Upper lobe of left lung (tissue), 6 donors: ENCODE measurements at regions not wholly inside any gene's neighbourhood (a gene's known extent, or its start where the extent isn't known, plus 50 kb on each side); places are given as distances from the start of the nearest gene placed in this dataset.

Experiments used
- ATAC-seq, 2 donors: fragments of 200-7000 bp; cut with Tn5 transposase; one replicate each; pipeline ENCODE4 v1.9.1; 2022; ENCODE audit warnings: mild to moderate bottlenecking in 2 of 2, moderate library complexity in 2 of 2; ENCODE audit not compliant: low FRiP score in 2 of 2
- DNase-seq, 2 donors: peaks; one replicate each; pipeline ENCODE4 v3.0.0-alpha.2; 2019 to 2020
- H3K27ac ChIP-seq, 4 donors: fragments of 200-600 bp; sonication (generic); one replicate each; pipeline ENCODE4 v1.5.1; 2016 to 2019
- H3K27me3 ChIP-seq, 4 donors: fragments of 200-600 bp; sonication (generic); one replicate each; pipeline ENCODE4 v1.5.1; 2017 to 2019
- H3K36me3 ChIP-seq, 4 donors: fragments of 200-600 bp; sonication (generic); one replicate each; pipeline ENCODE4 v1.5.1; 2016 to 2019
- H3K4me1 ChIP-seq, 4 donors: fragments of 200-600 bp; sonication (generic); one replicate each; pipeline ENCODE4 v1.5.1; 2018 to 2019
- H3K4me3 ChIP-seq, 4 donors: fragments of 200-600 bp; sonication (generic); one replicate each; pipeline ENCODE4 v1.5.1; 2017 to 2019; ENCODE audit warnings: mild to moderate bottlenecking in 2 of 4, moderate library complexity in 1 of 4
- H3K9me3 ChIP-seq, 4 donors: fragments of 200-600 bp; sonication (generic); one replicate each; pipeline ENCODE4 v1.5.1; 2018 to 2019
- CTCF ChIP-seq, 6 experiments: fragments of 450-650 bp in 4 of 6; fragments of 200-600 bp in 2 of 6; sonication (generic) in 2 of 6; IDR thresholded peaks; one replicate each; pipeline ENCODE4 v1.5.1; 2016 to 2019; ENCODE audit warnings: antibody characterized with exemption in 6 of 6
- EP300 ChIP-seq, 4 donors: sonication (generic); formaldehyde crosslinking; IDR thresholded peaks; one replicate each; pipeline ENCODE4 v1.5.1; 2017; ENCODE audit warnings: antibody characterized with exemption in 4 of 4, control low read depth in 2 of 4
- POLR2A ChIP-seq, 4 donors: fragments of 450-650 bp; IDR thresholded peaks; one replicate each; pipeline ENCODE4 v1.5.1; 2016 to 2017; ENCODE audit warnings: antibody characterized with exemption in 4 of 4, mild to moderate bottlenecking in 2 of 4
- POLR2AphosphoS5 ChIP-seq, 2 donors: sonication (generic); formaldehyde crosslinking; IDR thresholded peaks; one replicate each; pipeline ENCODE4 v1.5.1; 2017; ENCODE audit warnings: antibody characterized with exemption in 2 of 2
- WGBS, 2 donors: methylation state at CpG; one replicate each; pipeline ENCODE4 v1.1.5; 2017 to 2018; 5-methylcytosine and 5-hydroxymethylcytosine counted together
- donor health status: DM: no; HTN: no; CAD: no; lungs with moderate emphysema.
- donor health status: DM: no; HTN: yes; CAD: no; lungs with severe emphysema.

DNA sequence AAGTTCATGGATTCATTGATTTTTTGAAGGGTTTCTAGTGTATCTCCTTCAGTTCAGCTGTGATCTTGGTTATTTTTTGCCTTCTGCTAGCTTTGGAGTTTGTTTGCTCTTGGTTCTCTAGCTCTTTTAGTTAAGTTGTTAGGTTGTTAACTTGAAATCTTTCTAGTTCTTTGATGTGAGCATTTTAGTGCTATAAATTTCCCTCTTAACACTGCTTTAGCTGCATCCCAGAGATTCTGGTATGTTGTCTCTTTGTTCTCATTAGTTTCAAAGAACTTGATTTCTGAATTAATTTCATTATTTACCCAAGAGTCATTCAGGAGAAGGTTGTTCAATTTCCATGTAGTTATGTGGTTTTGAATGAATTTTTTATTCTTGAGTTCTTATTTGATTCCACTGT is 210.6 kb downstream of the IRS1 start:
- Histone ChIP-seq H3K4me1 (no peaks in the 10 kb centered on the region), H3K36me3 (no peaks in the 10 kb centered on the region), H3K9me3 (peaks cover 0 to 10% (median 4%) of the 10 kb centered on the region in 4 donors), H3K27me3 (no peaks in the 10 kb centered on the region), H3K4me3 (no peak overlapping the region), H3K27ac (no peak overlapping the region)
- DNase-seq (no peak), ATAC-seq (no peak)
- TF ChIP-seq POLR2AphosphoS5 (IDR thresholded peaks at IDR 0.05), result no peak
- no peak for TF ChIP-seq EP300 (IDR thresholded peaks at IDR 0.05)
- no peak for TF ChIP-seq CTCF (IDR thresholded peaks at IDR 0.05)
- TF ChIP-seq POLR2A (IDR thresholded peaks at IDR 0.05), result no peak

- H3K9me3 ChIP-seq, result peaks cover 0 to 10% (median 4%) of the 10 kb centered on the region in 4 donors
- no peaks in the 10 kb centered on the region for H3K36me3 ChIP-seq
- H3K27me3 ChIP-seq, result no peaks in the 10 kb centered on the region
- H3K27ac ChIP-seq, result no peak overlapping the region
- 70 to 81% methylated on average over 1 of the region's 1 CpG for WGBS, 2 donors
- TF ChIP-seq POLR2AphosphoS5 (IDR thresholded peaks at IDR 0.05) (no peak), CTCF (IDR thresholded peaks at IDR 0.05) (no peak), EP300 (IDR thresholded peaks at IDR 0.05) (no peak)
- peaks cover 0 to 5% (median 0%) of the 10 kb centered on the region in 4 donors for H3K4me1 ChIP-seq
- no peak for ATAC-seq
- no peak overlapping the region for H3K4me3 ChIP-seq
- no peak for DNase-seq
These were observed 214.5 kb downstream of the IRS1 start for GRCh38 chr2:226585130-226585561.

DNA sequence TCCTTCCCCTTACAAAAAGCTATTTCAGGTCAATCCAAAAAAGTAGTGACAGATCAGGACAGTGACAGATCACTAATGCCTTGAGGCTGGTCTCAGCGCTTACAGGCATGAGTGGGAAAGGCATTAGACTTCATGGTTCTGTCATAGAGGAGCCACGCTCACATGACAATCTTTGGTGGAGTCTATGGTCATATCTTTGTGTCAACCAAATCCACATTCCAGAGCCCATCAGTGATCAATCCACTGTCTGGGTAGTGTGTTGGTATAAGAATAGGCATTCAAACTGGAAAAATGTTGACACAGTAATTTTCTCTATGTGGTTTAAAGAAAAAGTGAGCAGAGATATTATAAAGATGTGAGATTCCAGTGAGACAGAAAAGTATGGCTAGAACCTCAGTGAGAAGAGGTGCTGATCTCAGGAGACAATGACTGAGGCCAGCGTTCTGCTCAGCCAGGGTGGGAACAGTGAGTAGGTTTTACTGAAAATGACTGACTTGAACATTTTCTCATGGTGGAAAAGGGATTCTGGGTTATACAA is 215.0 kb downstream of the IRS1 start:
- WGBS, 2 donors, result 89 to 95% methylated on average over 3 of the region's 3 CpGs
- TF ChIP-seq EP300 (IDR thresholded peaks at IDR 0.05) (no peak), POLR2AphosphoS5 (IDR thresholded peaks at IDR 0.05) (no peak), POLR2A (IDR thresholded peaks at IDR 0.05) (no peak), CTCF (IDR thresholded peaks at IDR 0.05) (no peak)
- no peak overlapping the region for H3K4me3 ChIP-seq
- peaks cover 0 to 5% (median 0%) of the 10 kb centered on the region in 4 donors for H3K4me1 ChIP-seq
- H3K27me3 ChIP-seq, result no peaks in the 10 kb centered on the region
- no peak for ATAC-seq
- no peak for DNase-seq
- H3K27ac ChIP-seq, result no peak overlapping the region
- no peaks in the 10 kb centered on the region for H3K36me3 ChIP-seq
- peaks cover 0 to 8% (median 4%) of the 10 kb centered on the region in 4 donors for H3K9me3 ChIP-seq

- Histone ChIP-seq H3K9me3 (peaks cover 0 to 5% (median 0%) of the 10 kb centered on the region in 4 donors), H3K27ac (peak overlapping the region in 2 of 4 donors; percentile 41 to 51), H3K4me3 (no peak overlapping the region), H3K27me3 (no peaks in the 10 kb centered on the region), H3K4me1 (peaks cover 0 to 5% (median 0%) of the 10 kb centered on the region in 4 donors), H3K36me3 (no peaks in the 10 kb centered on the region)
- DNase-seq, result no peak
- no peak for TF ChIP-seq EP300 (IDR thresholded peaks at IDR 0.05)
- no peak for TF ChIP-seq POLR2AphosphoS5 (IDR thresholded peaks at IDR 0.05)
- no peak for TF ChIP-seq CTCF (IDR thresholded peaks at IDR 0.05)
- ATAC-seq, result peak; percentile 74 to 85
- WGBS, 2 donors, result 33 to 55% methylated on average over 1 of the region's 1 CpG
These were observed 215.9 kb downstream of the IRS1 start for GRCh38 chr2:226583715-226584114.

DNA sequence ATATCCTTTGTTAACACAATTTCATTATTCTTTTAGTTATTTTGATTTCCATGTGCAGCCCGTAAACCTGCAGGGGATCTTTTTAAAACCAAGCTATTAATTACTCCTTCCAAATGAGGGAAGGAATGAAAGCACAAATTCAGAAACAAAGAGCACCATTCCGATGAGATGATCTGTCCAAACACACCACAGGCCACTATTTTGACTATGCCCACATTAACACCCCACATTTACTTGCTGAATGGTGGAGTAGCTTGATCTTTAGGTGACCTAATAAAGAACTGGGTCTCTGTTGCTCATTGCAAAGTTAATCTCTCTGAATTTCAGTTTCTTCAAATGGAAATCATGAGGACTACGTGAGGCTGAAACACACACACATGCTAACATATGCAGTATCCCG is 218.0 kb downstream of the IRS1 start:
- H3K27ac ChIP-seq, result no peak overlapping the region
- DNase-seq, result no peak
- WGBS, 2 donors, result 72 to 79% methylated on average over 4 of the region's 4 CpGs
- H3K4me3 ChIP-seq, result no peak overlapping the region
- H3K36me3 ChIP-seq, result no peaks in the 10 kb centered on the region
- TF ChIP-seq POLR2A (IDR thresholded peaks at IDR 0.05) (no peak), POLR2AphosphoS5 (IDR thresholded peaks at IDR 0.05) (no peak), EP300 (IDR thresholded peaks at IDR 0.05) (no peak), CTCF (IDR thresholded peaks at IDR 0.05) (no peak)
- no peaks in the 10 kb centered on the region for H3K27me3 ChIP-seq
- ATAC-seq, result no peak
- peaks cover 0 to 5% (median 0%) of the 10 kb centered on the region in 4 donors for H3K4me1 ChIP-seq
- no peaks in the 10 kb centered on the region for H3K9me3 ChIP-seq
